Progenitor cell of endocrine pancreas (in vitro differentiated cells): ENCODE measurements at regions not wholly inside any gene's neighbourhood (a gene's known extent, or its start where the extent isn't known, plus 50 kb on each side); places are given as distances from the start of the nearest gene placed in this dataset.

Experiments used
- DNase-seq: peaks from one replicate; pipeline ENCODE4 v3.0.0; 2021; ENCODE audit warnings: low spot score; ENCODE audit not compliant: unreplicated experiment
- H3K27ac Mint-ChIP-seq: 2 replicates; pipeline ENCODE4 v1.8.0; 2021; ENCODE audit warnings: mild to moderate bottlenecking, moderate library complexity, mixed read lengths
- H3K27me3 Mint-ChIP-seq: 2 replicates; pipeline ENCODE4 v1.8.0; 2021; ENCODE audit warnings: mixed read lengths
- H3K36me3 Mint-ChIP-seq: 2 replicates; pipeline ENCODE4 v1.8.0; 2022; ENCODE audit warnings: mixed read lengths; ENCODE audit not compliant: insufficient read depth
- H3K4me1 Mint-ChIP-seq: 2 replicates; pipeline ENCODE4 v1.8.0; 2021; ENCODE audit warnings: low read depth, mixed read lengths
- H3K4me3 Mint-ChIP-seq: 2 replicates; pipeline ENCODE4 v1.8.0; 2021; ENCODE audit warnings: low read depth, mild to moderate bottlenecking, moderate library complexity, mixed read lengths
- H3K9me3 Mint-ChIP-seq: 2 replicates; pipeline ENCODE4 v1.8.0; 2021; ENCODE audit warnings: low read depth, mixed read lengths
- TF ChIP-seq, protein P1 (sequence below): fragments of 200-600 bp; sonication (generic); IDR thresholded peaks from one replicate; pipeline ENCODE4 v1.5.0; 2021; ENCODE audit warnings: antibody characterized with exemption, mild to moderate bottlenecking; ENCODE audit not compliant: unreplicated experiment

DNA sequence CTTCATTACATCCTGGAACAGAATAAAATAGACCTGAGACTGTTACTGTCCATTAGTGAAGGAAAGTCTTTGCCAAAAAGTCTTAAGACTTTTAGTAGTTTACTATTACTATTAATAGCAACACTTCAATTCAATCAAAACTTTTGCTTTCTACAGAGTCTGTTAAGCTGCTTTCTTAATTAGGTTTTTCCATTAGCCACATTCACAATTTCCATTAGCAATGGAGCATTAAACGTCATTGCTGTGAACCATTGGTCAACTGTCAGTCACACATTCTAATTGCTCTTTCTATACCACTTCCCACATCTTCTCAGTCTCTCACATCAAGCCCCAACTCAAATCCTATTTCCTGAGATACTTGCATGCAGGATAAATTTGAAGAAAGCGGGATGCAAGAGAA is 736.6 kb upstream of the SORCS1 start:
- Mint-ChIP-seq H3K4me3 (no peak overlapping the region), H3K9me3 (no peaks in the 10 kb centered on the region), H3K4me1 (peaks cover 4% of the 10 kb centered on the region), H3K27ac (no peak overlapping the region), H3K27me3 (no peaks in the 10 kb centered on the region), H3K36me3 (no peaks in the 10 kb centered on the region)
- DNase-seq = no peak
- TF ChIP-seq, protein P1, sequence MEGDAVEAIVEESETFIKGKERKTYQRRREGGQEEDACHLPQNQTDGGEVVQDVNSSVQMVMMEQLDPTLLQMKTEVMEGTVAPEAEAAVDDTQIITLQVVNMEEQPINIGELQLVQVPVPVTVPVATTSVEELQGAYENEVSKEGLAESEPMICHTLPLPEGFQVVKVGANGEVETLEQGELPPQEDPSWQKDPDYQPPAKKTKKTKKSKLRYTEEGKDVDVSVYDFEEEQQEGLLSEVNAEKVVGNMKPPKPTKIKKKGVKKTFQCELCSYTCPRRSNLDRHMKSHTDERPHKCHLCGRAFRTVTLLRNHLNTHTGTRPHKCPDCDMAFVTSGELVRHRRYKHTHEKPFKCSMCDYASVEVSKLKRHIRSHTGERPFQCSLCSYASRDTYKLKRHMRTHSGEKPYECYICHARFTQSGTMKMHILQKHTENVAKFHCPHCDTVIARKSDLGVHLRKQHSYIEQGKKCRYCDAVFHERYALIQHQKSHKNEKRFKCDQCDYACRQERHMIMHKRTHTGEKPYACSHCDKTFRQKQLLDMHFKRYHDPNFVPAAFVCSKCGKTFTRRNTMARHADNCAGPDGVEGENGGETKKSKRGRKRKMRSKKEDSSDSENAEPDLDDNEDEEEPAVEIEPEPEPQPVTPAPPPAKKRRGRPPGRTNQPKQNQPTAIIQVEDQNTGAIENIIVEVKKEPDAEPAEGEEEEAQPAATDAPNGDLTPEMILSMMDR = no peak

DNA sequence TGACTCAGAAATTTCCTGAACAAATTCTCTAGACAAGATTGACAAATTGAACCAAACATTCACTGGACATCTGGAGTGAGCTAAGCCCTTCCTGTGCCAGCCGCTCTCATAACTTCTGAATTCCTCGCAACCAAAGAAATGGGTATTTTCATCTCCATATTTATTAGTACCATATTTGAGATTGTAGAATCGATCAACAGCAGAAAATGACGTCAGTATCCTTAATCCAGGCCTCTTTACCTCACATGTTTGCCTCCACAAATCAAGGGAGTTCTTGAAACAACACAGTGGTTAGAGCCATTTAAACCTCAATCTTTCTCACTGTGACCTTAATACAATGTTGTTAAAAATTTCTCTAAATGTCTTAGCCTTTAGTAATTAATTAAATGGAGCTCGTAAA is 735.6 kb upstream of the SORCS1 start:
- TF ChIP-seq, protein P1 = no peak
- Mint-ChIP-seq H3K4me1 (peaks cover 4% of the 10 kb centered on the region), H3K27me3 (no peaks in the 10 kb centered on the region), H3K9me3 (no peaks in the 10 kb centered on the region), H3K4me3 (no peak overlapping the region), H3K36me3 (no peaks in the 10 kb centered on the region), H3K27ac (no peak overlapping the region)
- DNase-seq = no peak

DNA sequence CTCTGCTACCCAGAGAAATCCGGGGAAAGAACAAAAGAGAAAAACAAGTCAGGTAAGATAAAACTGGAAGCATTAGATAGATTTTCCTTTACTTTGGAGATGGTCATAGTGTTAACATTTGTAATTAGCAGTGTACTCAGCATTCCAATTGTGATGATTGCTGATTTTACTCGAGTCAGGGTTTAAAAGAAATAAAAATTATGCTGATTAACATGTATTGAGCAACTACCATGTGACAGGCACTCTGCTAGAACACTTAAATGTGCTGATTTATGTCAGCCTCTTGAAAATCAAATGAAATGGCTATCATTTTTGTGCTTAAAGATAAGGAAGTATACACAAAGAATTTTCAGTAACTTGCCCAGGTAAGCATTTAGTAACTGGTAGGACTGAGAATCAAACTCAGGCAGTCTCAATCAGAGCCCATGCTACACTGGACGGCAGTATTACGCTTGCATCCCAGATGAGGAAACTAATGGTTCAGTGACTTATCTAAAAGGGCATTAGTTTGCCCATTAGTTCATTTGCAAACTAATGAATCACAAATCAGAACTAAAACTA is 735.1 kb upstream of the SORCS1 start:
- Mint-ChIP-seq H3K27ac (no peak overlapping the region), H3K36me3 (no peaks in the 10 kb centered on the region), H3K4me1 (peaks cover 4% of the 10 kb centered on the region), H3K27me3 (no peaks in the 10 kb centered on the region), H3K9me3 (no peaks in the 10 kb centered on the region), H3K4me3 (no peak overlapping the region)
- TF ChIP-seq, protein P1 = no peak
- no peak for DNase-seq

DNA sequence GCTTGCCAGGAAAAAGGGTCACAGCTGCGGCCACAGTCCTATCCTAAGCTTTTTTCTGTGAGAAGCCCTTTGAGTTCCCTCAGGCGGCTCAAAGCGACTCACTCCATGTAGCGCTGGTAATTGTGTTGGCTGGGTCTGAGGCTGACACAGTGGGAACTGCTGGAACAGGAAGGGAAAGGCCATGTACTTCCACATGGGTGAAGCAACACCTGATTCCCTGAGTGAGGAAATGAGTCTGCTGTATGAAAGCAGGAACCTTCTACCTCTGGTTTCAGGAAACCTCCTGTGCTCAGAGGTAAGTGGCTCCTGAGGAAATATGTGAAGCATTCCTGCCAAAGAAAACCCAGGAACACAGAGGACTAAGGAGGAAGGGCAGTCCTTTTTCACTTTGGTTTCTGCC is 734.6 kb upstream of the SORCS1 start:
- Mint-ChIP-seq H3K27me3 (no peaks in the 10 kb centered on the region), H3K9me3 (no peaks in the 10 kb centered on the region), H3K27ac (no peak overlapping the region), H3K4me3 (no peak overlapping the region), H3K36me3 (no peaks in the 10 kb centered on the region), H3K4me1 (peaks cover 4% of the 10 kb centered on the region)
- TF ChIP-seq, protein P1 = no peak
- DNase-seq = no peak

DNA sequence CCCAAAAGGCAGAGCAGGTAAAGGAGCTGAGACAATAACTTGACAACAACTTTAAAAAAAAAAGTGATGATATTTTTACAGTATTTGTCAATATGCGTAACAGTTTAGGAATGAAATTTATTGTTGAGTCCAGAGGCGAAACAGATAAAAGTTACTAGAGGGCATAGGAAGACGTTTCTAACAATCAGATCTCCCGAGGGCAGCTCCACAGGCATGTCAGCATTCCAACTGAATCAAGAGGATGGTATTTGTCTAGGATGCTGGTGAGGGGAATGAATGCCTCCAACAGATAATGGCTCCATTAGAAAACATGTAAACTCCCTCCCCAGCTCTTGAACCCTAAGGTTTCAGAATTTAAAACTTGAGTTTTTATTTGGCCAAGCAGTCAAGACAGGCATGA is 733.9 kb upstream of the SORCS1 start:
- TF ChIP-seq, protein P1 = no peak

More for the DNA sequence above, 733.9 kb upstream of the SORCS1 start:
- DNase-seq = no peak
- Mint-ChIP-seq H3K9me3 (no peaks in the 10 kb centered on the region), H3K27ac (no peak overlapping the region), H3K4me3 (no peak overlapping the region), H3K4me1 (peaks cover 4% of the 10 kb centered on the region), H3K36me3 (no peaks in the 10 kb centered on the region), H3K27me3 (no peaks in the 10 kb centered on the region)
